ENCODE measurements at regions not wholly inside any gene's neighbourhood (a gene's known extent, or its start where the extent isn't known, plus 50 kb on each side); places are given as distances from the start of the nearest gene placed in this dataset.

GRCh38 chr20:22474224-22474623, 110.1 kb downstream of the FOXA2 start:
- TF ChIP-seq CTCF (IDR thresholded peaks at IDR 0.05) (no peak), POLR2A (IDR thresholded peaks at IDR 0.05) (no peak)
- H3K36me3 ChIP-seq (ENCODE audit: low read depth, missing control alignments): no peaks in the 10 kb centered on the region
- 80 to 84% methylated on average over 3 of the region's 3 CpGs for WGBS, 2 donors
- no peak for DNase-seq
- no peaks in the 10 kb centered on the region for H3K4me1 ChIP-seq
- no peaks in the 10 kb centered on the region for H3K9me3 ChIP-seq
- H3K27ac ChIP-seq: no peak overlapping the region
- intact Hi-C loops (cut with DNase I; ENCODE audit: low total_unique reads): no loop called here
- no peaks in the 10 kb centered on the region for H3K27me3 ChIP-seq
- no peak overlapping the region for H3K4me3 ChIP-seq

- Histone ChIP-seq H3K9me3 (no peaks in the 10 kb centered on the region), H3K4me1 (no peaks in the 10 kb centered on the region), H3K4me3 (no peak overlapping the region), H3K27ac (no peak overlapping the region), H3K27me3 (no peaks in the 10 kb centered on the region), H3K36me3 (ENCODE audit: low read depth, missing control alignments) (no peaks in the 10 kb centered on the region)
- 76 to 86% methylated on average over 2 of the region's 2 CpGs for WGBS, 2 donors
- no peak for DNase-seq
- no peak for TF ChIP-seq POLR2A (IDR thresholded peaks at IDR 0.05)
- TF ChIP-seq CTCF (IDR thresholded peaks at IDR 0.05): no peak
- intact Hi-C loops (cut with DNase I; ENCODE audit: low total_unique reads): no loop called here
Measured at GRCh38 chr20:22473293-22473692, 111.1 kb downstream of the FOXA2 start.

GRCh38 chr20:22472447-22473100, 111.8 kb downstream of the FOXA2 start:
- DNase-seq: no peak
- Histone ChIP-seq H3K4me3 (no peak overlapping the region), H3K4me1 (no peaks in the 10 kb centered on the region), H3K27ac (no peak overlapping the region), H3K9me3 (no peaks in the 10 kb centered on the region), H3K36me3 (ENCODE audit: low read depth, missing control alignments) (no peaks in the 10 kb centered on the region), H3K27me3 (no peaks in the 10 kb centered on the region)
- 68 to 72% methylated on average over 19 to 20 of the region's 20 CpGs for WGBS, 2 donors
- TF ChIP-seq CTCF (IDR thresholded peaks at IDR 0.05) (no peak), POLR2A (IDR thresholded peaks at IDR 0.05) (no peak)
- intact Hi-C loops (cut with DNase I; ENCODE audit: low total_unique reads): no loop called here

GRCh38 chr20:22471156-22471836, 113.1 kb downstream of the FOXA2 start:
- no peak for DNase-seq
- H3K4me1 ChIP-seq: no peaks in the 10 kb centered on the region
- intact Hi-C loops (cut with DNase I; ENCODE audit: low total_unique reads): no loop called here
- no peaks in the 10 kb centered on the region for H3K27me3 ChIP-seq
- H3K4me3 ChIP-seq: no peak overlapping the region
- H3K9me3 ChIP-seq: no peaks in the 10 kb centered on the region
- H3K27ac ChIP-seq: no peak overlapping the region
- no peak for TF ChIP-seq CTCF (IDR thresholded peaks at IDR 0.05)
- no peak for TF ChIP-seq POLR2A (IDR thresholded peaks at IDR 0.05)
- H3K36me3 ChIP-seq (ENCODE audit: low read depth, missing control alignments): no peaks in the 10 kb centered on the region
- WGBS, 2 donors: 60 to 70% methylated on average over 9 of the region's 9 CpGs

GRCh38 chr20:22470620-22471026, 113.7 kb downstream of the FOXA2 start:
- 50 to 69% methylated on average over 1 of the region's 1 CpG for WGBS, 2 donors
- no peak overlapping the region for H3K27ac ChIP-seq
- no peaks in the 10 kb centered on the region for H3K4me1 ChIP-seq
- intact Hi-C loops (cut with DNase I; ENCODE audit: low total_unique reads): no loop called here
- DNase-seq: no peak
- no peaks in the 10 kb centered on the region for H3K36me3 ChIP-seq (ENCODE audit: low read depth, missing control alignments)
- H3K9me3 ChIP-seq: no peaks in the 10 kb centered on the region
- no peak for TF ChIP-seq POLR2A (IDR thresholded peaks at IDR 0.05)
- no peak for TF ChIP-seq CTCF (IDR thresholded peaks at IDR 0.05)
- H3K4me3 ChIP-seq: no peak overlapping the region
- H3K27me3 ChIP-seq: no peaks in the 10 kb centered on the region

All from testis (tissue), 2 donors.